ENCODE measurements at regions not wholly inside any gene's neighbourhood (a gene's known extent, or its start where the extent isn't known, plus 50 kb on each side); places are given as distances from the start of the nearest gene placed in this dataset.
A peak's percentile ranks its signal among the peaks of the same experiment; 100 is the strongest.

DNA sequence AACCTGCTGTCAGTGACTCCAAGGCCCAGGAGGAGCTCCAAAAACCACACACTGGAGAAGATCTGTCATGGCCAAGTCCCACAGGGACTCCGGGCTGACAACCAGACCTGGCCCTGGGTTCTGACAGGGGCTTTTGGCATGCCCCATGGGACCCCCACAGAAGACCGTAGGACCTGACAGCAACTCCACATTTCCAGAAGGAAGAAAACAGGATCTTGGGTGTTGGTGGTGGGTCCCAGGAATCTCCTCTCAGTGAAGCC is 275.9 kb upstream of the HS6ST1 start:
- H3K9ac ChIP-seq (ENCODE audit: low read depth in 1 of 2, low read length in 2 of 2) = peak overlapping the region; percentile 2 to 30

More for the DNA sequence above, 275.9 kb upstream of the HS6ST1 start:
- WGBS = 92% methylated on average over 2 of the region's 2 CpGs
- TF ChIP-seq YY1 (IDR thresholded peaks at IDR 0.05) = no peak
- no peak for TF ChIP-seq FOXA1 (IDR thresholded peaks at IDR 0.05)
- no peak for TF ChIP-seq FOXA2 (IDR thresholded peaks at IDR 0.05)
- TF ChIP-seq, protein P1, sequence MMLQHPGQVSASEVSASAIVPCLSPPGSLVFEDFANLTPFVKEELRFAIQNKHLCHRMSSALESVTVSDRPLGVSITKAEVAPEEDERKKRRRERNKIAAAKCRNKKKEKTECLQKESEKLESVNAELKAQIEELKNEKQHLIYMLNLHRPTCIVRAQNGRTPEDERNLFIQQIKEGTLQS (IDR thresholded peaks at IDR 0.05) = no peak
- TF ChIP-seq, protein P2, sequence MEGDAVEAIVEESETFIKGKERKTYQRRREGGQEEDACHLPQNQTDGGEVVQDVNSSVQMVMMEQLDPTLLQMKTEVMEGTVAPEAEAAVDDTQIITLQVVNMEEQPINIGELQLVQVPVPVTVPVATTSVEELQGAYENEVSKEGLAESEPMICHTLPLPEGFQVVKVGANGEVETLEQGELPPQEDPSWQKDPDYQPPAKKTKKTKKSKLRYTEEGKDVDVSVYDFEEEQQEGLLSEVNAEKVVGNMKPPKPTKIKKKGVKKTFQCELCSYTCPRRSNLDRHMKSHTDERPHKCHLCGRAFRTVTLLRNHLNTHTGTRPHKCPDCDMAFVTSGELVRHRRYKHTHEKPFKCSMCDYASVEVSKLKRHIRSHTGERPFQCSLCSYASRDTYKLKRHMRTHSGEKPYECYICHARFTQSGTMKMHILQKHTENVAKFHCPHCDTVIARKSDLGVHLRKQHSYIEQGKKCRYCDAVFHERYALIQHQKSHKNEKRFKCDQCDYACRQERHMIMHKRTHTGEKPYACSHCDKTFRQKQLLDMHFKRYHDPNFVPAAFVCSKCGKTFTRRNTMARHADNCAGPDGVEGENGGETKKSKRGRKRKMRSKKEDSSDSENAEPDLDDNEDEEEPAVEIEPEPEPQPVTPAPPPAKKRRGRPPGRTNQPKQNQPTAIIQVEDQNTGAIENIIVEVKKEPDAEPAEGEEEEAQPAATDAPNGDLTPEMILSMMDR (IDR thresholded peaks at IDR 0.05; ENCODE audit: low read depth, low read length, missing input control) = no peak
- TF ChIP-seq, protein P3, sequence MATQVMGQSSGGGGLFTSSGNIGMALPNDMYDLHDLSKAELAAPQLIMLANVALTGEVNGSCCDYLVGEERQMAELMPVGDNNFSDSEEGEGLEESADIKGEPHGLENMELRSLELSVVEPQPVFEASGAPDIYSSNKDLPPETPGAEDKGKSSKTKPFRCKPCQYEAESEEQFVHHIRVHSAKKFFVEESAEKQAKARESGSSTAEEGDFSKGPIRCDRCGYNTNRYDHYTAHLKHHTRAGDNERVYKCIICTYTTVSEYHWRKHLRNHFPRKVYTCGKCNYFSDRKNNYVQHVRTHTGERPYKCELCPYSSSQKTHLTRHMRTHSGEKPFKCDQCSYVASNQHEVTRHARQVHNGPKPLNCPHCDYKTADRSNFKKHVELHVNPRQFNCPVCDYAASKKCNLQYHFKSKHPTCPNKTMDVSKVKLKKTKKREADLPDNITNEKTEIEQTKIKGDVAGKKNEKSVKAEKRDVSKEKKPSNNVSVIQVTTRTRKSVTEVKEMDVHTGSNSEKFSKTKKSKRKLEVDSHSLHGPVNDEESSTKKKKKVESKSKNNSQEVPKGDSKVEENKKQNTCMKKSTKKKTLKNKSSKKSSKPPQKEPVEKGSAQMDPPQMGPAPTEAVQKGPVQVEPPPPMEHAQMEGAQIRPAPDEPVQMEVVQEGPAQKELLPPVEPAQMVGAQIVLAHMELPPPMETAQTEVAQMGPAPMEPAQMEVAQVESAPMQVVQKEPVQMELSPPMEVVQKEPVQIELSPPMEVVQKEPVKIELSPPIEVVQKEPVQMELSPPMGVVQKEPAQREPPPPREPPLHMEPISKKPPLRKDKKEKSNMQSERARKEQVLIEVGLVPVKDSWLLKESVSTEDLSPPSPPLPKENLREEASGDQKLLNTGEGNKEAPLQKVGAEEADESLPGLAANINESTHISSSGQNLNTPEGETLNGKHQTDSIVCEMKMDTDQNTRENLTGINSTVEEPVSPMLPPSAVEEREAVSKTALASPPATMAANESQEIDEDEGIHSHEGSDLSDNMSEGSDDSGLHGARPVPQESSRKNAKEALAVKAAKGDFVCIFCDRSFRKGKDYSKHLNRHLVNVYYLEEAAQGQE (IDR thresholded peaks at IDR 0.05) = no peak
- no peak for TF ChIP-seq JUND (IDR thresholded peaks at IDR 0.05)
- TF ChIP-seq HNF4G (IDR thresholded peaks at IDR 0.05) = no peak
- TF ChIP-seq, protein P4, sequence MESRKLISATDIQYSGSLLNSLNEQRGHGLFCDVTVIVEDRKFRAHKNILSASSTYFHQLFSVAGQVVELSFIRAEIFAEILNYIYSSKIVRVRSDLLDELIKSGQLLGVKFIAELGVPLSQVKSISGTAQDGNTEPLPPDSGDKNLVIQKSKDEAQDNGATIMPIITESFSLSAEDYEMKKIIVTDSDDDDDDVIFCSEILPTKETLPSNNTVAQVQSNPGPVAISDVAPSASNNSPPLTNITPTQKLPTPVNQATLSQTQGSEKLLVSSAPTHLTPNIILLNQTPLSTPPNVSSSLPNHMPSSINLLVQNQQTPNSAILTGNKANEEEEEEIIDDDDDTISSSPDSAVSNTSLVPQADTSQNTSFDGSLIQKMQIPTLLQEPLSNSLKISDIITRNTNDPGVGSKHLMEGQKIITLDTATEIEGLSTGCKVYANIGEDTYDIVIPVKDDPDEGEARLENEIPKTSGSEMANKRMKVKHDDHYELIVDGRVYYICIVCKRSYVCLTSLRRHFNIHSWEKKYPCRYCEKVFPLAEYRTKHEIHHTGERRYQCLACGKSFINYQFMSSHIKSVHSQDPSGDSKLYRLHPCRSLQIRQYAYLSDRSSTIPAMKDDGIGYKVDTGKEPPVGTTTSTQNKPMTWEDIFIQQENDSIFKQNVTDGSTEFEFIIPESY (IDR thresholded peaks at IDR 0.05) = no peak
- no peak for TF ChIP-seq RAD21 (IDR thresholded peaks at IDR 0.05)
- TF ChIP-seq HNF4A (conservative IDR thresholded peaks at IDR 0.05) = no peak
- TF ChIP-seq EGR1 (IDR thresholded peaks at IDR 0.05; ENCODE audit: low read depth in 2 of 2) = no peak
- TF ChIP-seq, protein P5, sequence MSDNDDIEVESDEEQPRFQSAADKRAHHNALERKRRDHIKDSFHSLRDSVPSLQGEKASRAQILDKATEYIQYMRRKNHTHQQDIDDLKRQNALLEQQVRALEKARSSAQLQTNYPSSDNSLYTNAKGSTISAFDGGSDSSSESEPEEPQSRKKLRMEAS (IDR thresholded peaks at IDR 0.05) = no peak
- no peak for TF ChIP-seq NR2F2 (IDR thresholded peaks at IDR 0.05)
- TF ChIP-seq GABPA (IDR thresholded peaks at IDR 0.05 in 1 of 2, conservative IDR thresholded peaks at IDR 0.05 in 1 of 2) = no peak
- no peak for TF ChIP-seq RXRA (IDR thresholded peaks at IDR 0.05)
- TF ChIP-seq TAF1 (conservative IDR thresholded peaks at IDR 0.05) = no peak
- Histone ChIP-seq H3K27me3 (ENCODE audit: control insufficient read depth in 4 of 4, insufficient read depth in 4 of 4, low read length in 3 of 4) (no peaks in the 10 kb centered on the region), H3K27ac (ENCODE audit: low read depth in 1 of 2, low read length in 2 of 2) (peak overlapping the region; percentile 73 to 93), H3K4me3 (ENCODE audit: low read depth in 1 of 3, low read length in 3 of 3) (peak overlapping the region; percentile 41 to 71 (median 54)), H3K9me3 (ENCODE audit: control insufficient read depth in 4 of 4, low read length in 3 of 4) (no peaks in the 10 kb centered on the region), H3K36me3 (ENCODE audit: control insufficient read depth in 4 of 4, insufficient read depth in 3 of 4, low read depth in 1 of 4, low read length in 3 of 4) (no peaks in the 10 kb centered on the region), H3K4me1 (ENCODE audit: control insufficient read depth in 4 of 4, insufficient read depth in 4 of 4, low read length in 3 of 4) (peaks cover 4 to 38% (median 26%) of the 10 kb centered on the region in 4 donors)
- no peak for DNase-seq (ENCODE audit: low spot score)

Data from liver (tissue), 8 donors.